IMR-90 (cell line): ENCODE measurements at regions not wholly inside any gene's neighbourhood (a gene's known extent, or its start where the extent isn't known, plus 50 kb on each side); places are given as distances from the start of the nearest gene placed in this dataset.

ENCODE experiments used
- ATAC-seq: fragments of 200-7000 bp; cut with Tn5 transposase; 2 replicates; pipeline ENCODE4 v1.9.1; 2020; ENCODE audit warnings: low read depth, mild to moderate bottlenecking, moderate library complexity
- BruUV-seq: library from RNA; stranded (reverse); fragments of 400-500 nt; replicated peaks from 2 replicates; lab custom pipeline; 2021; lab: Mats Ljungman, UMichigan
- CTCF ChIA-PET: fragments of 300-600 bp; formaldehyde crosslinking; extraction: SDS; loops from one replicate; lab custom pipeline; 2021; ENCODE audit warnings: antibody characterized with exemption; lab: Yijun Ruan, JAX
- POLR2A ChIA-PET: fragments of 300-600 bp; sonication (Branson Sonifier 250); formaldehyde crosslinking; loops from one replicate; lab custom pipeline; 2022; ENCODE audit warnings: antibody characterized with exemption; ENCODE audit not compliant: unreplicated experiment; lab: Charles Lee
- DNase-seq: peaks from one replicate; pipeline ENCODE4 v3.0.0; 2013
- H2AFZ ChIP-seq: replicated peaks from 2 replicates; pipeline ENCODE3; 2013; ENCODE audit warnings: low read length, mild to moderate bottlenecking; ENCODE audit not compliant: poor library complexity
- H2AK5ac ChIP-seq: 2 replicates; pipeline ENCODE4 v1.6.1; 2013; ENCODE audit warnings: low read depth, low read length, inconsistent platforms
- H2AK9ac ChIP-seq: replicated peaks from 2 replicates; pipeline ENCODE3; 2013; ENCODE audit warnings: mild to moderate bottlenecking, low read depth, low read length, moderate library complexity; ENCODE audit not compliant: poor library complexity
- H2BK120ac ChIP-seq: 2 replicates; pipeline ENCODE4 v1.6.1; 2013; ENCODE audit warnings: low read depth, low read length, inconsistent platforms
- H2BK15ac ChIP-seq: 3 replicates; pipeline ENCODE4 v1.6.1; 2013; ENCODE audit warnings: low read depth, low read length, inconsistent platforms
- H2BK20ac ChIP-seq: 2 replicates; pipeline ENCODE4 v1.6.1; 2013; ENCODE audit warnings: low read depth, mild to moderate bottlenecking, inconsistent platforms, low read length, moderate library complexity
- H2BK5ac ChIP-seq: 2 replicates; pipeline ENCODE4 v1.6.1; 2013; ENCODE audit warnings: mild to moderate bottlenecking, low read depth, low read length, inconsistent platforms; ENCODE audit not compliant: poor library complexity, severe bottlenecking
- H3K14ac ChIP-seq: replicated peaks from 2 replicates; pipeline ENCODE4 v1.6.1; 2013; ENCODE audit warnings: low read depth, low read length, inconsistent platforms
- H3K18ac ChIP-seq: 2 replicates; pipeline ENCODE4 v1.6.1; 2013; ENCODE audit warnings: low read depth, low read length, control low read depth
- H3K23ac ChIP-seq: 2 replicates; pipeline ENCODE4 v1.6.1; 2013; ENCODE audit warnings: low read depth, low read length, inconsistent platforms
- H3K27ac ChIP-seq: 2 replicates; pipeline ENCODE4 v1.5.1; 2013; ENCODE audit warnings: mild to moderate bottlenecking, control low read depth, low read length; ENCODE audit not compliant: insufficient read depth
- H3K27me3 ChIP-seq: 2 replicates; pipeline ENCODE4 v1.6.1; 2013; ENCODE audit warnings: low read length; ENCODE audit not compliant: control insufficient read depth, insufficient read depth
- H3K36me3 ChIP-seq: 2 replicates; pipeline ENCODE4 v1.6.1; 2013; ENCODE audit warnings: low read length, mixed read lengths; ENCODE audit not compliant: control insufficient read depth, insufficient read depth
- H3K4ac ChIP-seq: 2 replicates; pipeline ENCODE4 v1.6.1; 2013; ENCODE audit warnings: low read depth, low read length, inconsistent platforms
- H3K4me1 ChIP-seq: 2 replicates; pipeline ENCODE4 v1.6.1; 2013; ENCODE audit warnings: low read length, mixed read lengths; ENCODE audit not compliant: control insufficient read depth, insufficient read depth
- H3K4me2 ChIP-seq: 2 replicates; pipeline ENCODE4 v1.6.1; 2013; ENCODE audit warnings: low read depth, mild to moderate bottlenecking, control low read depth, low read length, moderate library complexity
- H3K4me3 ChIP-seq: 2 replicates; pipeline ENCODE4 v1.5.1; 2013; ENCODE audit warnings: low read depth, mild to moderate bottlenecking, control low read depth, low read length, moderate library complexity; ENCODE audit not compliant: insufficient read depth
- H3K56ac ChIP-seq: 2 replicates; pipeline ENCODE4 v1.6.1; 2013; ENCODE audit warnings: low read length, inconsistent platforms; ENCODE audit not compliant: insufficient read depth; ENCODE audit errors: extremely low read depth
- H3K79me1 ChIP-seq, 2 experiments: 2 replicates each; pipeline ENCODE4 v1.6.1; 2013; ENCODE audit warnings: low read length in 2 of 2, inconsistent platforms in 1 of 2, low read depth in 1 of 2
- H3K9ac ChIP-seq: 2 replicates; pipeline ENCODE4 v1.6.1; 2013; ENCODE audit warnings: low read depth, low read length, control low read depth
- H3K9me1 ChIP-seq: 2 replicates; pipeline ENCODE4 v1.6.1; 2013; ENCODE audit warnings: low read length, inconsistent platforms; ENCODE audit not compliant: insufficient read depth
- H3K9me3 ChIP-seq: 2 replicates; pipeline ENCODE4 v1.6.1; 2013; ENCODE audit warnings: low read length; ENCODE audit not compliant: control insufficient read depth, insufficient read depth
- H4K20me1 ChIP-seq: 2 replicates; pipeline ENCODE4 v1.6.1; 2013; ENCODE audit warnings: low read length, inconsistent platforms; ENCODE audit not compliant: insufficient read depth
- H4K5ac ChIP-seq: 2 replicates; pipeline ENCODE4 v1.6.1; 2013; ENCODE audit warnings: mild to moderate bottlenecking, low read depth, low read length, control low read depth
- H4K8ac ChIP-seq, 2 experiments: 2 replicates each; pipeline ENCODE4 v1.6.1; 2013; ENCODE audit warnings: low read depth in 2 of 2, low read length in 2 of 2, control low read depth in 1 of 2, inconsistent platforms in 1 of 2
- H4K91ac ChIP-seq: 2 replicates; pipeline ENCODE4 v1.6.1; 2013; ENCODE audit warnings: low read depth, low read length, inconsistent platforms; ENCODE audit not compliant: insufficient read depth
- BHLHE40 ChIP-seq: fragments of 150-350 bp; IDR thresholded peaks from 2 replicates; pipeline ENCODE4 v1.6.1; 2016; ENCODE audit warnings: mild to moderate bottlenecking, low read depth, low read length
- CEBPB ChIP-seq: IDR thresholded peaks from 2 replicates; pipeline ENCODE4 v1.6.1; 2012; ENCODE audit warnings: low read depth, low read length, improper control_type of control experiment
- RAD21 ChIP-seq: IDR thresholded peaks from 2 replicates; pipeline ENCODE4 v1.6.1; 2012; ENCODE audit warnings: low read length, improper control_type of control experiment
- RCOR1 ChIP-seq: IDR thresholded peaks from 2 replicates; pipeline ENCODE4 v1.6.1; 2012; ENCODE audit warnings: mild to moderate bottlenecking, low read length, improper control_type of control experiment; ENCODE audit not compliant: insufficient replicate concordance
- SMC3 ChIP-seq: fragments of 150-350 bp; IDR thresholded peaks from 2 replicates; pipeline ENCODE4 v1.6.1; 2016; ENCODE audit warnings: low read depth, mild to moderate bottlenecking, antibody characterized with exemption, low read length, moderate library complexity
- WGBS, 2 experiments: methylation state at CpG; one replicate each; pipeline versions ENCODE4 v1.1.5 to v1.1.7; 2013; ENCODE audit warnings: missing lambda C conversion rate in 2 of 2; ENCODE audit not compliant: insufficient read length in 1 of 2; ENCODE audit errors: extremely low coverage in 2 of 2; 5-methylcytosine and 5-hydroxymethylcytosine counted together
- dilution Hi-C: fragments of 300-500 bp; cut with HindIII; formaldehyde crosslinking; loops from one replicate; pipeline ENCODE4 v1.14.3; 2018; ENCODE audit warnings: low sequenced_read_pairs; ENCODE audit not compliant: unreplicated experiment
- in situ Hi-C: fragments of 300-500 bp; cut with MboI; formaldehyde crosslinking; loops from 3 replicates; pipeline ENCODE4 v1.14.3; 2019; ENCODE audit warnings: low sequenced_read_pairs, inconsistent platforms, mixed read lengths
- intact Hi-C: fragments of 100-400 bp; cut with micrococcal nuclease; formaldehyde crosslinking; loops from 2 replicates; pipeline ENCODE4 v1.10.0; 2022
- TF ChIP-seq, protein P1 (sequence below): conservative IDR thresholded peaks from 2 replicates; pipeline ENCODE4 v1.5.1; 2012; ENCODE audit warnings: mild to moderate bottlenecking, low read depth, low read length, improper control_type of control experiment

DNA sequence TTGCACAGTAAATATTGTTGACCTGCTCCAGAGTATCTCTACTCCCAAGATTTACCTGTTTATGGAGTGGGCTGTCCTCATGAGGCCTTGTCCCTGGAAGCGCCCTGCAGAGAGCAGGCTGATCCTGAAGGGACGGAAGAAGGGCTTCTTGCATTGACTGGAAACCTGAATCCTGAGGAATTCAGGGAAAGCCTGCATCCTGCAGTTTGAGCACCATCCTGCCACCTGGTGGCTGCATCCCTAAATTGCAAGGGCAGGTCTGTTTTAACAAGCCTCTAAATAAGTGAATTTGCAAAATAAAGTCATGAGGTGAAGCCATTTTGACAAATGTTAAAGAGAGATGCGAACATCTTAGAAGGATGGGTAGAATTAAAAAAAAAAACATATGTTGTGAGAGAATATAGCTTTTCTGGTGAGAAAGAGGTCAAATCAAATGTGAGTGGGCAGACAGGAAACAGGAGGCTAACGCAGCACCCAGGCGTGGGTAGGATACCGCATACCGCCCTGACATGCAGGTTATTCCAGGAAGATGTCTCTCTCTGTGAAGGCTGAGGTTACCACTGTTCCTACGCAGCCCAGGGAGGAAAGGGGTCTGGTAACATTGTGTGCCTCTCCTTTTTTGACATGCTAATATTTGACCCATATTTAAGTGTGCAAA is 754.9 kb downstream of the RNF144A start:
- no peak for ATAC-seq
- H4K91ac ChIP-seq = no peak overlapping the region
- no peak overlapping the region for H2BK20ac ChIP-seq
- in situ Hi-C loops = no loop called here
- no peak overlapping the region for H4K5ac ChIP-seq
- WGBS, 2 experiments = 59% methylated on average over 3 of the region's 8 CpGs; no CpG with 5 or more reads in 1 of the 2 experiments
- H2AFZ ChIP-seq = no peak overlapping the region
- H3K18ac ChIP-seq = no peak overlapping the region
- peak; percentile 35 for DNase-seq
- H3K4me1 ChIP-seq = no peaks in the 10 kb centered on the region
- H3K79me1 ChIP-seq = no peaks in the 10 kb centered on the region
- intact Hi-C loops = no loop called here
- POLR2A ChIA-PET = no interaction called here
- no peak overlapping the region for H2AK9ac ChIP-seq
- no peaks in the 10 kb centered on the region for H4K20me1 ChIP-seq
- TF ChIP-seq RCOR1 = no peak
- no peak for TF ChIP-seq SMC3
- no peak for TF ChIP-seq BHLHE40
- TF ChIP-seq, protein P1, sequence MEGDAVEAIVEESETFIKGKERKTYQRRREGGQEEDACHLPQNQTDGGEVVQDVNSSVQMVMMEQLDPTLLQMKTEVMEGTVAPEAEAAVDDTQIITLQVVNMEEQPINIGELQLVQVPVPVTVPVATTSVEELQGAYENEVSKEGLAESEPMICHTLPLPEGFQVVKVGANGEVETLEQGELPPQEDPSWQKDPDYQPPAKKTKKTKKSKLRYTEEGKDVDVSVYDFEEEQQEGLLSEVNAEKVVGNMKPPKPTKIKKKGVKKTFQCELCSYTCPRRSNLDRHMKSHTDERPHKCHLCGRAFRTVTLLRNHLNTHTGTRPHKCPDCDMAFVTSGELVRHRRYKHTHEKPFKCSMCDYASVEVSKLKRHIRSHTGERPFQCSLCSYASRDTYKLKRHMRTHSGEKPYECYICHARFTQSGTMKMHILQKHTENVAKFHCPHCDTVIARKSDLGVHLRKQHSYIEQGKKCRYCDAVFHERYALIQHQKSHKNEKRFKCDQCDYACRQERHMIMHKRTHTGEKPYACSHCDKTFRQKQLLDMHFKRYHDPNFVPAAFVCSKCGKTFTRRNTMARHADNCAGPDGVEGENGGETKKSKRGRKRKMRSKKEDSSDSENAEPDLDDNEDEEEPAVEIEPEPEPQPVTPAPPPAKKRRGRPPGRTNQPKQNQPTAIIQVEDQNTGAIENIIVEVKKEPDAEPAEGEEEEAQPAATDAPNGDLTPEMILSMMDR = peak; percentile 36
- TF ChIP-seq CEBPB = no peak
- TF ChIP-seq RAD21 = 0 out of 2 replicates have a peak, but pooled peaks have one; percentile 13
- H2BK120ac ChIP-seq = no peak overlapping the region
- no peak overlapping the region for H2BK5ac ChIP-seq
- H3K9me3 ChIP-seq = no peaks in the 10 kb centered on the region
- no peak overlapping the region for H3K23ac ChIP-seq
- H3K27me3 ChIP-seq = no peaks in the 10 kb centered on the region
- no peak overlapping the region for H4K8ac ChIP-seq
- no peak overlapping the region for H3K4ac ChIP-seq
- CTCF ChIA-PET = interaction anchor here (0.6 kb wide), 3 partner anchors 23 to 852 kb away, joined by 3 to 4 read pairs (median 3); no protein-coding TSS in a partner anchor
- H3K4me2 ChIP-seq = no peak overlapping the region
- no peak overlapping the region for H3K14ac ChIP-seq
- dilution Hi-C loops = no loop called here
- H3K9me1 ChIP-seq = no peaks in the 10 kb centered on the region
- H2BK15ac ChIP-seq = no peak overlapping the region
- no peak overlapping the region for H3K9ac ChIP-seq
- H3K36me3 ChIP-seq = no peaks in the 10 kb centered on the region
- no peak overlapping the region for H3K56ac ChIP-seq
- H2AK5ac ChIP-seq = no peak overlapping the region
- H3K27ac ChIP-seq = no peak overlapping the region
- BruUV-seq = no TSS peak
- no peak overlapping the region for H3K4me3 ChIP-seq
